Coronary artery (tissue), 2 donors: ENCODE measurements at regions not wholly inside any gene's neighbourhood (a gene's known extent, or its start where the extent isn't known, plus 50 kb on each side); places are given as distances from the start of the nearest gene placed in this dataset.

Experiments used
- DNase-seq: peaks from one replicate; pipeline ENCODE4 v3.0.0-alpha.2; 2017; ENCODE audit warnings: low spot score
- H3K27ac ChIP-seq, 2 donors: fragments of 200-600 bp; sonication (generic); one replicate each; pipeline ENCODE4 v1.5.1; 2016 to 2019
- H3K4me3 ChIP-seq: fragments of 200-600 bp; sonication (generic); 2 replicates; pipeline ENCODE4 v1.5.1; 2016; ENCODE audit warnings: mild to moderate bottlenecking, moderate library complexity
- TF ChIP-seq, protein P1 (sequence below): fragments of 200-600 bp; sonication (generic); IDR thresholded peaks from one replicate; pipeline ENCODE4 v1.5.1; 2019; ENCODE audit warnings: antibody characterized with exemption

DNA sequence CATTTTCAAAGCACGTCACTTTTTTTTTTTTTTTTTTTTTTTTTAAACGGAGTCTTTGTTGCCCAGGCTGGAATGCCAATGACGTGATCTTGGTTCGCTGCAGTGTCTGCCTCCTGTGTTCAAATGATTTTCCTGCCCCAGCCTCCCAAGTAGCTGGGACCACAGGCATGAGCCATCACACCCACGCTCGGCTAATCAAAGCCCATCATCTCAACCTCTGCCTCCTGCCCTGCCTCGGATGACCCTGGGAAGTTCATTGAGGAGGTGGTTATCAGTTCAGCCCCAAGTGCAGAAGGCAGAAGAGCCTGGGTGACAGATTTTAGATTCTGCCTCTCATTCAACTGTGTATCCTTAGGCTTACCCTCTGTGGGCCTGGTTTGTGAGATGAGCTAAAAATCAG, 484.9 kb upstream of the EEF2KMT start:
- H3K4me3 ChIP-seq, result no peak overlapping the region
- TF ChIP-seq, protein P1, sequence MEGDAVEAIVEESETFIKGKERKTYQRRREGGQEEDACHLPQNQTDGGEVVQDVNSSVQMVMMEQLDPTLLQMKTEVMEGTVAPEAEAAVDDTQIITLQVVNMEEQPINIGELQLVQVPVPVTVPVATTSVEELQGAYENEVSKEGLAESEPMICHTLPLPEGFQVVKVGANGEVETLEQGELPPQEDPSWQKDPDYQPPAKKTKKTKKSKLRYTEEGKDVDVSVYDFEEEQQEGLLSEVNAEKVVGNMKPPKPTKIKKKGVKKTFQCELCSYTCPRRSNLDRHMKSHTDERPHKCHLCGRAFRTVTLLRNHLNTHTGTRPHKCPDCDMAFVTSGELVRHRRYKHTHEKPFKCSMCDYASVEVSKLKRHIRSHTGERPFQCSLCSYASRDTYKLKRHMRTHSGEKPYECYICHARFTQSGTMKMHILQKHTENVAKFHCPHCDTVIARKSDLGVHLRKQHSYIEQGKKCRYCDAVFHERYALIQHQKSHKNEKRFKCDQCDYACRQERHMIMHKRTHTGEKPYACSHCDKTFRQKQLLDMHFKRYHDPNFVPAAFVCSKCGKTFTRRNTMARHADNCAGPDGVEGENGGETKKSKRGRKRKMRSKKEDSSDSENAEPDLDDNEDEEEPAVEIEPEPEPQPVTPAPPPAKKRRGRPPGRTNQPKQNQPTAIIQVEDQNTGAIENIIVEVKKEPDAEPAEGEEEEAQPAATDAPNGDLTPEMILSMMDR, result no peak
- no peak for DNase-seq
- H3K27ac ChIP-seq, result no peak overlapping the region

DNA sequence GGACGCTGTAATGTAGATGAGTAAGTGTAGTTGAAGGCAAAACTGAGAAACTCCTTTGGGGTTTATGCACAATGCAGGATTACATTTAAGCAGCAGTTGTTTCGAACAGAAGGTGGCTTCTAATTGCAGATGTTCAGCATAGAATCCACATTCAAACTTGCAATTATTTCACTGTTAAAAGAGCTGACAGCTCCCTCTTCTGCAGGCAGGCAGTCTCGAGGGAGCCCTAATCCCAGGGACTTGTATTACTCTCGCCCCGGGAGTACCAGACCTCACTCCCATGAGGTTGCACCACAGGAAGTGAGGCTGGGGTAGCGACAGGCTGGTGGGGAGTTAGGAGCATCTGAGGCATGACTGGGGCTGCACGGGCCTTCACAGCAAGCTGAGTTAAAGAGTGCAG, 484.3 kb upstream of the EEF2KMT start:
- Histone ChIP-seq H3K4me3 (no peak overlapping the region), H3K27ac (no peak overlapping the region)
- TF ChIP-seq, protein P1, result no peak

DNA sequence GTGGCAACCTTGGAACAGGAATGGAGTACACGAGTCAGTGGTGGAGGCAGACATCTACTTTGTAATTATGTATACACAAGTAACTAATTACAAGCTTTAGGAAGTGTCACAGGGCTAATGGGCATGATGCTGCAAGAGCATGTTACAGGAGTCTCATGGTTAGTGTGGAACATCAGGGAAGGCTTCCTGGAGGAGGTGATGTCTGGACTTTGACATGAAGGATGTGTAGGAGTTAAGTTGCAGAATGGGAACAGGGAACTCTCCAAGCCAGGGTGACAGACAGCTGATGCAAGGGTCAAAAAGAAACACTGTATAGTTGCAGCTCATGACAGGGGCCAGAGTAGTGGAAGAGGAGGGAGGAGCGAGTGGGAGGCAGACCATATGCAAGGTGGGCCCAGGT, 483.8 kb upstream of the EEF2KMT start:
- no peak overlapping the region for H3K27ac ChIP-seq
- DNase-seq, result no peak
- TF ChIP-seq, protein P1, result no peak
- no peak overlapping the region for H3K4me3 ChIP-seq

More for the DNA sequence above, 484.3 kb upstream of the EEF2KMT start:
- no peak for DNase-seq

DNA sequence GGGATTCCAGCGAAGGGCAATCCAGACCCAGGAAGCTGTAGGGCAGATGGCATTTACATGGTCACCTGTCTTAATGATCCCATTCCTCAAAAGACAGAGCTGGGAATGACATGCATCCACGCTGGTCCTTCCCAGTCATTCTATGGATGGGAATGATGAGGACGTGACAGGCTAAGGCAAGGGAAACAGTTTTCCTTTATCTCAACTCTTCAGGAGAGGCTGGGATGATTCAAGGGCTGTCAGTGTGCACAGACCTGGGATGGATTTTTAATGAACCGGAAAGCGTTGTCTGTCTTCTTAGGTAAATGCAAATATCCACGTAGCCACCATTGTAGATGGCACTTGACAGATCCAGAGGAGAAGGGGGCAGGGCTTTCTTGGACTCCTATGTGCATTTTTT, 483.2 kb upstream of the EEF2KMT start:
- no peak for DNase-seq
- TF ChIP-seq, protein P1, result no peak
- H3K4me3 ChIP-seq, result no peak overlapping the region

DNA sequence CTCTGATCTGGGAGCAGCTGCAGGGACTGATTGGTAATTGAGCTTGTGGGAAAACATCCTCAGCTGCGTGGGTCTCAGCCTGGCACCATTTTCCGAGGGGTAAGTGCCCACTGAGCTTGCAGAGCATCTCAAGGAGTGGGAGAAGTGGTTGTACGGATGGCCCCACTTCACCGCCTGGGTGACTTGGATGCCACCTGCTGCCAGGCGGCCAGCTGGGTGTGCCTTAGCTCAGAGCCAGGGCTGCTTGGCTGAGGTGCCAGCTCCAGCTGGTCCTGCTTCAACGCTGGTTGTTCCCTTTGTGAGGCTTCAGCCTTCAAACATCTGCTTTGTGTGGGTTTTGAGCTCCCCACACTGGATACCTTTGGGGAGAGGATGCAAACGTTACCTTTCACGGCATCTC, 482.7 kb upstream of the EEF2KMT start:
- TF ChIP-seq, protein P1, result no peak
- no peak for DNase-seq
- H3K4me3 ChIP-seq, result no peak overlapping the region
- H3K27ac ChIP-seq, result no peak overlapping the region

More for the DNA sequence above, 483.2 kb upstream of the EEF2KMT start:
- no peak overlapping the region for H3K27ac ChIP-seq

DNA sequence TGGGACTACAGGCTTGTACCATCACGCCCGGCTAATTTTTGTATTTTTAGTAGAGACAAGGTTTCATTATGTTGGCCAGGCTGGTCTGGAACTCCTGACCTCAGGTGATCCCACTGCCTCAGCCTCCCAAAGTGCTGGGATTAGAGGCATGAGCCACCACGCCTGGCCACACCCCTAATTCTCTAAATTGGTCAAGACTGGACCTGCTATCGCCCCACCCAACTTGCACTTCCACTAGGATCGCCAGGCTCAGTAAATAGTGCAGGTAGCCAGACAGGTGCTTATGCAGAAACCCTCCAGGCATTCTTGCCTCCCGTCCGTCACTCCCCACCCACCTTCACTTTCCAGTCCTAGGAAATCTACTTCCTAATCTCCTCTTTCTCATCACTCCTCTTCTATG, 481.4 kb upstream of the EEF2KMT start:
- TF ChIP-seq, protein P1, result no peak
- no peak overlapping the region for H3K4me3 ChIP-seq
- DNase-seq, result no peak
- no peak overlapping the region for H3K27ac ChIP-seq

DNA sequence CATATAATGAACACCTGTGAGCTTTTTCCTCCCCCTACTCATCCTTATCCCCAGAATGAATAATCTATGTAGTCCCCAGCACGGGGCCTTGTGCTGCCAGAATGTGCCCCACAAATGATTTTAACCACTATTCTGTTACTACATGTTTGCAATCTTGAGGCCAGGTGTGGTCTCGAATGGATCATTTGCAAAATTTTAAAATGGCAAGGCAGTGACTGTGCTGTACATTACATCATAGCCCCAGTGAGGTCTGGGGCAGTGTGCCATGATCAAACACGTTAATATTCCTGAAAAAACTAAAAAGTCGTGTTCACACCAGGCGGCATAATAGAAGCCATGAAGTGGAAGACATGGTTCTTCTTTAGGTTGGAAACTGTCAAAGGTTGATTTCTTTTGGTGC, 479.9 kb upstream of the EEF2KMT start:
- DNase-seq, result no peak
- TF ChIP-seq, protein P1, result no peak
- Histone ChIP-seq H3K4me3 (no peak overlapping the region), H3K27ac (no peak overlapping the region)
